ENCODE measurements at regions not wholly inside any gene's neighbourhood (a gene's known extent, or its start where the extent isn't known, plus 50 kb on each side); places are given as distances from the start of the nearest gene placed in this dataset.
"Not testable (repeated sequence)": the region's sequence is repeated elsewhere in the genome, so short reads cannot be mapped to it uniquely, and the experiment has no call there.

DNA sequence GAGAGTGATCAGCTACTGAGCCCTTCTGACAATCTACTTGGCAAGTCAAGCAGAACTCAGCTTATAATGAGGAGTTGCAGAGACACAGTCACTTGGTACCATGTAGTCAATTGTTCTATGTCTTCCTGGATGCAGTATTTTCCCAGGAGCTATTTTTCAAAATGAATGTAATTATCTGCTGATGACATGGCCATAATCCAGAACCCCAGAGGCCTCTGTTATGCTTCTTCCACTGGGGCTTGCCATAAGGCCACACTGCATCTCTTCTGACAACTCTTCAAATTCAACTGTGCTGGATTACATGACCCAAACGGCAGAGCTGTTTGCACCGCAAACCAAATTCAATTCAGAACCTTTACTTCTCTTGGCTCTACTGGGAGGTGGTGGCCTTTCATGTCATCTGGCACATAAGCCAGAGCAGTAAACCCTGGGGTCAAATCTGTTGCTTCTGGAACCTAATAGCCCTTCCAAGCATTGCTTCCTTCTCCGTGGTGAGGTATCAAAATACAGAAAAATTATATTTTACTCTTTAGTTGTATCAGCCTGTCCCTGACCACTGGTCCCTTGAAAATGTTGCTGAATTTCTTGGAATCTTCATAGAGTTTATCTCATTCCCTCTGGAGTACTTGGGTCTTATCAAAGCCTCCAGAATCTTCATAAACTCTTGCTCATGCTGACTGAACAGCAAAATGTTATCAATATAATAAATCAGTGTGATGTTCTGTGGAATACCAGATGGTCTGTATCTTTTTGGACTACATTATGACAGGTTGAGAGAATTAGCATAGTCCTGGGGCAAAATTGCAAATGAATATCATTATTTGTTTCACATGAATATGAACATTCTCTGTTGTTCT lies 79.4 kb upstream of the DCN start:
- DNase-seq: no peak

DNA sequence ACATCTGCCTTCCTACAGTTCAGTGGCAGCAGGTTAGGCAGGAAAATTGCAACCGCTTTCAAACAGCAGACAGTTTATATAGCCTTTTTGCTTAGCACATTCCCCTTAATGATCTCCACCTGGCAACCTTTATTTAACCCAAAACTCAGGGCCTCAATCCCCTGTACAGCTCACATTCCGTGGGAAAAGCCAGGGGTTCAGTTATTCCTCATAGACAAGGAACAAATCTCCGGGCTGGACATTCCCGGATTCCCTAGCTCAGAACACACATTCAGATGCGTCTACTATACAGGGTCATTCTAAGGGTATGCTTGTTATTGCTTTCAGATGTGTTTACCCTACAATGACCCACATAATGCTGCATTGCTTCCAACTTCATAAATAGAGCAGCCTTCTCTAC lies 73.8 kb upstream of the DCN start:
- DNase-seq: no peak

- no peak for DNase-seq
These were observed 69.7 kb upstream of the DCN start for GRCh38 chr12:91252341-91252740.

DNA sequence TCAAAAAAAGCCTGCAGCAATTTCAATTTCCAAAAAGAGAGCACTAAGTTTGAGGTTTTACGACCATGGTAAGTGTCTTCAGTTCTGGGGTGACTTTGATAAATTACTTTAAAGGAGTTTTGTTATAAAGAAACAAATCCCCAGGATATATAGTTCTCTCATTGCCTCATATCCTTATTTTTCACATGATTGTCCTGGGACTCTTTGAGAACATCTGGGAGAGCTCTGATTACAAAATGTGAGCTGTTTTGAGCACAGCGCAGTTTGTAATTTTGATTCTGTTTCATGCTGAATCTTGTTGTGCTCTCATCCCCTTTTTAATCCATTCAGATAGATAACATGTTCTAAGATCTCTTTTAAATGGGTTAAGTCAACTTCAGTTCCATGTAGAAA lies 67.7 kb upstream of the DCN start:
- no peak for DNase-seq

DNA sequence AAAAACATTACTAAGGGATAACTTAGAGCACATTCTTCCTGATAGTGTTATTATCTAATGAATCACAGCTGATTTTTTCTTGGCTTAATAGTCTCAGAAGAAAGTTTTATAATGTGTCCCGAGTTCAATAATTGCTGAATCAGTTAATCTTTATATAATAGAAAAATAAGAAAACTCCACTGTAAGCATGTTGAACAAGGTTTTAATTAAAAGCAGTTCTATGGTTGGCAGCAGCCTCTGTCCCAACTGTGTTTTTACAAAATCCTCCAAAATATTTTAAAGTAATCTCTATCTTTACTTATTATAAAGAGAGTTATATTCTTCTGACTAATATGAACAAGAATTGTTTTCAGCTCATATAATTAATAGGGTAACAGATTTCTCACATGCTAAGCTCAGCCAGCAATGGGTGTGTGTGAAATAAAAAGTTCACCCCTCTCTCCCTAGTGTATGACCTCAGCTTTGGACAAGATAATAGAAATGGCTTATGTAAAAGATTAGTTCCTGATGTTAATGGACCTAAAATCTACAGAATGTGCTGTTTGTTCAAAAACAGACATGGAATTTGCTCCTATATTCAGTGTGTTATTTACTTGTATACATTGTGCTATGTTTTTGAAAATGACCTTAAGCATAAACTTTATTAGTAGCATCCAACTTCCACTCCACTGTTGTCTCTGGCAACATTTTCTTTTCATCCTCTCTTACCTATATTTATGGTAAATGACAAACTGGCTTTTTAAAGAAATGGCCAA lies 67.1 kb upstream of the DCN start:
- DNase-seq: no peak

GRCh38 chr12:91249054-91249453 lies 66.4 kb upstream of the DCN start:
- no peak for DNase-seq

GRCh38 chr12:91243177-91243576 lies 60.6 kb upstream of the DCN start:
- DNase-seq: not testable (repeated sequence)

DNA sequence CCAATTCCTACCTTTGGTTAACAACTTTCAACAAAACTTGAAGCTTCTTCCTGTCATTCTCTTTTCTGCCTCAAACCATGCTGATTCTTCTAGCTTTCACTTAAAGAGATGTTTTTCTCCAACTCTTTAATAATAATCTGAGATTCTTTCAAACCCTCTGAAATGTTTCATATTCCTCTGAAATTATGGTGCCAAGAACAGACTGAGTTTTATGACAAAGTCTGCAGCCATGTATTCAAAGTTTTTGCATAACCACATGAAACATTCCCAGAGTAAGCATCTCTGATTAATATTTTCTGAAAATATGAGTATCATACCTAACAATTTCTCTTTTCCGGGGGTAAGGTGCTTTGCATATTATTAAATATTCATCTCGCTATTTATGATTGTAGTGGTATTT lies 59.1 kb upstream of the DCN start:
- DNase-seq: no peak

DNA sequence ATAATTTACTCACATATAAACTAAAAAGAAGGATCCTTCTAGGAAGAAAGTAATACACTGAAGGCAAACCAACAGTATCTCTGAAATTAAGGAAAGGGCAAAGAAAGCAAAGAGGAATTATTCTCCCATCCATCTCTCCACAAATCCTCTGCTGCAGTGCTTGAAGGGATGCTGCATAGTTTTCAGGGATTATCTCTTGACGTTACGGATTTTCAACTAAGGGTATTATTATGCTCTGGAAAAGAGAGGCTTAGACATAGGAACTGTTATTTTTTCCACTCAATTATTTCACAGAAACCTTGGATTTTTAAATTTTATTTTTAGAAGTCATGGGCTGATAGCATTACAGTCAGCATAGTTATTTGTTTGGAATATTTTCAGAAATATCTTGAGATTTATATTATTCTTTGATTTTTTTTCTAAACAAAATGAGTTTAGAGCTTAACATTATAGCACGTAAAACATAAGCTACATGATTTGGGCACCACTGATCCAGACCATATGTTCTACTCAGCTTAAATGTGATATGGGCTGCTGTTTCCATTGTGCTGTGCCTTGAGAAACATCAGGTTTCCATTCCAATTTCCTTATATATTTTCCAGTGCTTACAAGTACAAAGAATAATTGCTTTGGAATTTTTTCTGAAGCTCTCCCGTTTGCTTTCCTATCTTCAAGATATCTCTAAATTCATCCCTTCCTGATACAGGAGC lies 57.9 kb upstream of the DCN start:
- DNase-seq: no peak

DNA sequence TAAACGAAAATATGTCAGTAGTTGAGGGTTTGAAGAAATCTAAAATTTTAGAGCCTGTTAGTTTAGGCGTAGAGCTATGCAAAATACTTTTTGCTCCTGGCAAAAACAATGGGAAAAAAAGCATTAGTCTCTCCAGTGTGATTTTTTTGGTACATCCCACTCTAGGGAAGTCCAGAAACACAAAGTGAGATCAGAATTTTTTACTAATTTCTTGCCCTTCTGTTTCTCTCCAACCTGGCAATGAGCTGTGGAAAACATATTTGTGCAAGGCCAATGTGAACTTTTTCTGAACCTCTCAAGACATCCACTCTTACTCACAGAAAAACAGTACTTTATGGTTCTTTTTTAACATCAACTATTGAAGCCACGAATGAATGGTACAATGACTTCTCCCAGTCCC lies 56.9 kb upstream of the DCN start:
- DNase-seq: no peak

Measured in NCI-H1417 treated with DMSO at 0.1 percent for 48 hours (cell line).